Panc1 (cell line): ENCODE measurements at regions not wholly inside any gene's neighbourhood (a gene's known extent, or its start where the extent isn't known, plus 50 kb on each side); places are given as distances from the start of the nearest gene placed in this dataset.

Experiments
- ATAC-seq: fragments of 200-7000 bp; cut with Tn5 transposase; 2 replicates; pipeline ENCODE4 v1.9.1; 2020; ENCODE audit warnings: mild to moderate bottlenecking, moderate library complexity
- BruUV-seq: library from RNA; stranded (reverse); fragments of 400-500 nt; replicated peaks from 2 replicates; lab custom pipeline; 2021; lab: Mats Ljungman, UMichigan
- CTCF ChIA-PET: fragments of 300-600 bp; sonication (Branson Sonifier 250); formaldehyde crosslinking; loops from one replicate; lab custom pipeline; 2022; ENCODE audit warnings: antibody characterized with exemption; lab: Charles Lee
- POLR2A ChIA-PET: fragments of 300-600 bp; sonication (Branson Sonifier 250); formaldehyde crosslinking; loops from one replicate; lab custom pipeline; 2022; ENCODE audit warnings: antibody characterized with exemption; lab: Charles Lee
- DNase-seq: peaks from one replicate; pipeline ENCODE4 v3.0.0-alpha.2; 2010; ENCODE audit warnings: low read depth, low spot score
- H3K27ac ChIP-seq: 2 replicates; pipeline ENCODE4 v1.5.1; 2011; ENCODE audit warnings: mild to moderate bottlenecking, low read length, inconsistent platforms
- H3K27me3 ChIP-seq: fragments of 200-500 bp; sonication (Bioruptor generic); 2 replicates; pipeline ENCODE4 v1.6.0; 2014; ENCODE audit warnings: low read length, inconsistent platforms; ENCODE audit not compliant: control insufficient read depth, insufficient read depth
- H3K36me3 ChIP-seq: fragments of 200-500 bp; sonication (Bioruptor generic); 2 replicates; pipeline ENCODE4 v1.5.1; 2014; ENCODE audit warnings: inconsistent platforms, mild to moderate bottlenecking, low read length, moderate library complexity; ENCODE audit not compliant: control insufficient read depth, insufficient read depth
- H3K4me1 ChIP-seq: 2 replicates; pipeline ENCODE4 v1.5.1; 2011; ENCODE audit warnings: inconsistent platforms, mild to moderate bottlenecking, low read length, moderate library complexity; ENCODE audit not compliant: control insufficient read depth, insufficient read depth
- H3K4me3 ChIP-seq, 2 experiments: 2 replicates each; pipeline ENCODE4 v1.5.1; 2011 to 2012; ENCODE audit warnings: low read depth in 2 of 2, low read length in 2 of 2, mild to moderate bottlenecking in 2 of 2, inconsistent platforms in 1 of 2, moderate library complexity in 1 of 2
- H3K9me3 ChIP-seq: fragments of 200-500 bp; sonication (Bioruptor generic); 2 replicates; pipeline ENCODE4 v1.5.1; 2014; ENCODE audit warnings: low read depth, mild to moderate bottlenecking, inconsistent platforms, low read length, moderate library complexity; ENCODE audit not compliant: control insufficient read depth, insufficient read depth
- POLR2AphosphoS5 ChIP-seq: IDR thresholded peaks from 2 replicates; pipeline ENCODE4 v1.6.1; 2012; ENCODE audit warnings: mild to moderate bottlenecking, low read depth, low read length, moderate library complexity
- SIN3A ChIP-seq: IDR thresholded peaks from 2 replicates; pipeline ENCODE4 v1.6.1; 2012; ENCODE audit warnings: low read depth, mild to moderate bottlenecking, low read length, moderate library complexity, borderline replicate concordance; ENCODE audit not compliant: insufficient read depth
- TCF7L2 ChIP-seq: IDR thresholded peaks from 2 replicates; pipeline ENCODE4 v1.6.1; 2011; ENCODE audit warnings: mild to moderate bottlenecking, low read depth, low read length, inconsistent platforms
- in situ Hi-C: cut with HindIII; loops from 2 replicates; pipeline ENCODE4 v1.10.0; 2016; ENCODE audit warnings: low sequenced_read_pairs, low pct_unique_long_range_greater_than_20kb
- intact Hi-C: fragments of 100-400 bp; cut with micrococcal nuclease; formaldehyde crosslinking; loops from one replicate; pipeline ENCODE4 v1.10.0; 2022; ENCODE audit not compliant: unreplicated experiment
- TF ChIP-seq, protein P1 (sequence below): fragments of 450-650 bp; IDR thresholded peaks from 2 replicates; pipeline ENCODE4 v1.5.1; 2017; ENCODE audit warnings: mild to moderate bottlenecking
- TF ChIP-seq, protein P2 (sequence below), 2 experiments: IDR thresholded peaks; 2 replicates each; pipeline ENCODE4 v1.6.1; 2011 to 2012; ENCODE audit warnings: low read depth in 2 of 2, control low read depth in 1 of 2, low read length in 1 of 2, mild to moderate bottlenecking in 1 of 2, moderate library complexity in 1 of 2; ENCODE audit not compliant: insufficient read depth in 1 of 2

DNA sequence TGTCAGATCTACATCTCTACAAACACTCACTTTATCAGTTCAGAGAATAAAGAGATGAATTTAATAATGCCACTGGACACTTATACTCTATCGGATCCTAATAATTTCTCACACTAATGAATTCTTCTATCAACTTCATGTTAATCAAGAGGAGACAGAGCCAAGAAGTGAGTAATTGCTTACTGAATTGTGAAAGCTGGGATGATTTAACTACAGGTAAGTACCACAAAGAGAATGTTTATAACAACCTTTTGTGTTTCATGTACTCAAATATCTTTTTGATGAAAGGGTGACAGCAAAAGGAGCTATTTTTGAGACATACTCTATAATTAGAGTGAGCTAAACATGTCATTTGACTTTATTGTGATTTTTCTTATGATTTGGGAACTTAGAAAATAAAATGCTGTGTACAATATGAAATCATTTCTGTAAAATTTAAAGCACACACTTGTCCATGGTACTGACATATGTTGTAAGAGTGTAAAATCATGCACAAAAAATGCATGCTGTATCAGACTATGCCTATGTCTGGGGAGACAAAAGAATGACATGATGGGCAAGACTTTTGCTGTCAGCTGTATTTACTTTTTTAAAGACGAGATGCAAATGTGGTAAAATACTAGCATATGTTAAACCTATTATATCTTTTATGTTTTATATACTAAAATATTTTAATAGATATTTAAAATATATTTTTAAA, 361.2 kb downstream of the CCER1 start:
- ATAC-seq (no peak), DNase-seq (no peak)
- H3K27me3 ChIP-seq, result no peaks in the 10 kb centered on the region
- TF ChIP-seq TCF7L2 (no peak), SIN3A (no peak), POLR2AphosphoS5 (no peak)
- TF ChIP-seq, protein P1, sequence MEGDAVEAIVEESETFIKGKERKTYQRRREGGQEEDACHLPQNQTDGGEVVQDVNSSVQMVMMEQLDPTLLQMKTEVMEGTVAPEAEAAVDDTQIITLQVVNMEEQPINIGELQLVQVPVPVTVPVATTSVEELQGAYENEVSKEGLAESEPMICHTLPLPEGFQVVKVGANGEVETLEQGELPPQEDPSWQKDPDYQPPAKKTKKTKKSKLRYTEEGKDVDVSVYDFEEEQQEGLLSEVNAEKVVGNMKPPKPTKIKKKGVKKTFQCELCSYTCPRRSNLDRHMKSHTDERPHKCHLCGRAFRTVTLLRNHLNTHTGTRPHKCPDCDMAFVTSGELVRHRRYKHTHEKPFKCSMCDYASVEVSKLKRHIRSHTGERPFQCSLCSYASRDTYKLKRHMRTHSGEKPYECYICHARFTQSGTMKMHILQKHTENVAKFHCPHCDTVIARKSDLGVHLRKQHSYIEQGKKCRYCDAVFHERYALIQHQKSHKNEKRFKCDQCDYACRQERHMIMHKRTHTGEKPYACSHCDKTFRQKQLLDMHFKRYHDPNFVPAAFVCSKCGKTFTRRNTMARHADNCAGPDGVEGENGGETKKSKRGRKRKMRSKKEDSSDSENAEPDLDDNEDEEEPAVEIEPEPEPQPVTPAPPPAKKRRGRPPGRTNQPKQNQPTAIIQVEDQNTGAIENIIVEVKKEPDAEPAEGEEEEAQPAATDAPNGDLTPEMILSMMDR, result no peak
- TF ChIP-seq, protein P2, sequence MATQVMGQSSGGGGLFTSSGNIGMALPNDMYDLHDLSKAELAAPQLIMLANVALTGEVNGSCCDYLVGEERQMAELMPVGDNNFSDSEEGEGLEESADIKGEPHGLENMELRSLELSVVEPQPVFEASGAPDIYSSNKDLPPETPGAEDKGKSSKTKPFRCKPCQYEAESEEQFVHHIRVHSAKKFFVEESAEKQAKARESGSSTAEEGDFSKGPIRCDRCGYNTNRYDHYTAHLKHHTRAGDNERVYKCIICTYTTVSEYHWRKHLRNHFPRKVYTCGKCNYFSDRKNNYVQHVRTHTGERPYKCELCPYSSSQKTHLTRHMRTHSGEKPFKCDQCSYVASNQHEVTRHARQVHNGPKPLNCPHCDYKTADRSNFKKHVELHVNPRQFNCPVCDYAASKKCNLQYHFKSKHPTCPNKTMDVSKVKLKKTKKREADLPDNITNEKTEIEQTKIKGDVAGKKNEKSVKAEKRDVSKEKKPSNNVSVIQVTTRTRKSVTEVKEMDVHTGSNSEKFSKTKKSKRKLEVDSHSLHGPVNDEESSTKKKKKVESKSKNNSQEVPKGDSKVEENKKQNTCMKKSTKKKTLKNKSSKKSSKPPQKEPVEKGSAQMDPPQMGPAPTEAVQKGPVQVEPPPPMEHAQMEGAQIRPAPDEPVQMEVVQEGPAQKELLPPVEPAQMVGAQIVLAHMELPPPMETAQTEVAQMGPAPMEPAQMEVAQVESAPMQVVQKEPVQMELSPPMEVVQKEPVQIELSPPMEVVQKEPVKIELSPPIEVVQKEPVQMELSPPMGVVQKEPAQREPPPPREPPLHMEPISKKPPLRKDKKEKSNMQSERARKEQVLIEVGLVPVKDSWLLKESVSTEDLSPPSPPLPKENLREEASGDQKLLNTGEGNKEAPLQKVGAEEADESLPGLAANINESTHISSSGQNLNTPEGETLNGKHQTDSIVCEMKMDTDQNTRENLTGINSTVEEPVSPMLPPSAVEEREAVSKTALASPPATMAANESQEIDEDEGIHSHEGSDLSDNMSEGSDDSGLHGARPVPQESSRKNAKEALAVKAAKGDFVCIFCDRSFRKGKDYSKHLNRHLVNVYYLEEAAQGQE (IDR thresholded peaks at IDR 0.05; ENCODE audit: insufficient read depth in 1 of 2, low read depth in 2 of 2, low read length in 1 of 2), result no peak
- ChIA-PET POLR2A (no interaction called here), CTCF (no interaction called here)
- H3K36me3 ChIP-seq, result no peaks in the 10 kb centered on the region
- H3K9me3 ChIP-seq, result no peaks in the 10 kb centered on the region
- no peak overlapping the region for H3K27ac ChIP-seq
- no peaks in the 10 kb centered on the region for H3K4me1 ChIP-seq
- intact Hi-C loops, result no loop called here
- BruUV-seq, result no TSS peak
- in situ Hi-C loops, result no loop called here
- no peak overlapping the region for H3K4me3 ChIP-seq

DNA sequence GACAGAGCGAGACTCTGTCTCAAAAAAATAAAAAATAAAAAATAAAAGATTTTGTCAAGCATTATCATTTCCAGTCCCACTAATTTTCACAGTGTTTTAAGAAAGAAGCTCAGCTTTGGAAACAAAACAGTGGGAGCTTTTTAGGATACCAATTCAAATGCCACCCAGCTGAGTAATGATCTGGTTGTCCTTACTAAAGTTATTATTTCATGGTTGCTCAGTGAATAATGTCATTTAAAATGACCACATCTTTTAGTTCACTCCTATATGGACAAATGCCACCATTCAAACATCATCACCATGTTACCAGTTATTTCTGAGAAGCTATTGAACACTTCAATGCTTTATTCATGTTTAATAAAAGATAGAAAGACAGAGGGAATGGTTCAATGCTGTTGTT, 365.0 kb downstream of the CCER1 start:
- H3K9me3 ChIP-seq, result no peaks in the 10 kb centered on the region
- no peaks in the 10 kb centered on the region for H3K27me3 ChIP-seq
- DNase-seq (no peak), ATAC-seq (no peak)
- no peaks in the 10 kb centered on the region for H3K4me1 ChIP-seq
- in situ Hi-C loops, result no loop called here
- no TSS peak for BruUV-seq
- ChIA-PET CTCF (no interaction called here), POLR2A (no interaction called here)
- H3K4me3 ChIP-seq, result no peak overlapping the region
- TF ChIP-seq, protein P2 (IDR thresholded peaks at IDR 0.05; ENCODE audit: insufficient read depth in 1 of 2, low read depth in 2 of 2, low read length in 1 of 2), result no peak
- TF ChIP-seq TCF7L2, result no peak
- no peak for TF ChIP-seq SIN3A
- TF ChIP-seq, protein P1, result no peak
- TF ChIP-seq POLR2AphosphoS5, result no peak
- intact Hi-C loops, result no loop called here
- no peaks in the 10 kb centered on the region for H3K36me3 ChIP-seq
- H3K27ac ChIP-seq, result no peak overlapping the region
